Liver (tissue), 3 donors: ENCODE measurements at regions not wholly inside any gene's neighbourhood (a gene's known extent, or its start where the extent isn't known, plus 50 kb on each side); places are given as distances from the start of the nearest gene placed in this dataset.

Source experiments
- EGR1 ChIP-seq, 2 donors: IDR thresholded peaks; 2 replicates each; pipeline ENCODE4 v1.6.1; 2016 to 2018; ENCODE audit warnings: antibody characterized with exemption in 2 of 2, low read depth in 2 of 2
- JUND ChIP-seq, 2 donors: IDR thresholded peaks; 2 replicates each; pipeline ENCODE4 v1.6.1; 2016; ENCODE audit warnings: antibody characterized with exemption in 2 of 2
- TAF1 ChIP-seq: conservative IDR thresholded peaks from 2 replicates; pipeline ENCODE4 v1.6.1; 2016; ENCODE audit warnings: antibody characterized with exemption, mild to moderate bottlenecking
- TF ChIP-seq, protein P1 (sequence below): fragments of 150-350 bp; IDR thresholded peaks from 2 replicates; pipeline ENCODE4 v1.5.1; 2017; ENCODE audit warnings: improper control_type of control experiment, low read depth, low read length; ENCODE audit not compliant: missing input control
- TF ChIP-seq, protein P2 (sequence below): IDR thresholded peaks from 2 replicates; pipeline ENCODE4 v1.6.1; 2016; ENCODE audit warnings: antibody characterized with exemption
- TF ChIP-seq, protein P3 (sequence below): IDR thresholded peaks from 2 replicates; pipeline ENCODE4 v1.6.1; 2016; ENCODE audit warnings: antibody characterized with exemption
- donor health status: healthy.
- donor health status: healthy.

DNA sequence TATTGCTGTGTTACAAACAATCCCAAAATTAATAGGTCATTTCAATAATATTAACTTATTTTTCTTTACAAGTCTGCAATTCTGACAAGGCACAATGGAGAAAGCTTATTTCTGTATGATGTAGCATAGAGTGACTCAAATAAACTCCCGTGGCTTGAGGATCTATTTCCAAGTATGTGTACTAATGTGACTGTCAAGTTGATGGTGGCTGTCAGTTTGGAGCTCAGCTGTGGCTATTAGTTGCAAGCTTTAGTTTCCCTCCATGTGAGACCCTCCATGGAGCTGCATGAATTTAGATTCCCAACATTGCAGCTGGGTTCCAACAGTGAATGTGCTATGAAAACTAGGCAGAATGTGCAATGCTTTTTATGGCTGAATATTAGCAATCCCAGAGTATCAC is 515.5 kb upstream of the GBE1 start:
- TF ChIP-seq TAF1 (no peak), EGR1 (IDR thresholded peaks at IDR 0.05; ENCODE audit: low read depth in 2 of 2) (no peak), JUND (IDR thresholded peaks at IDR 0.05) (no peak)
- TF ChIP-seq, protein P1, sequence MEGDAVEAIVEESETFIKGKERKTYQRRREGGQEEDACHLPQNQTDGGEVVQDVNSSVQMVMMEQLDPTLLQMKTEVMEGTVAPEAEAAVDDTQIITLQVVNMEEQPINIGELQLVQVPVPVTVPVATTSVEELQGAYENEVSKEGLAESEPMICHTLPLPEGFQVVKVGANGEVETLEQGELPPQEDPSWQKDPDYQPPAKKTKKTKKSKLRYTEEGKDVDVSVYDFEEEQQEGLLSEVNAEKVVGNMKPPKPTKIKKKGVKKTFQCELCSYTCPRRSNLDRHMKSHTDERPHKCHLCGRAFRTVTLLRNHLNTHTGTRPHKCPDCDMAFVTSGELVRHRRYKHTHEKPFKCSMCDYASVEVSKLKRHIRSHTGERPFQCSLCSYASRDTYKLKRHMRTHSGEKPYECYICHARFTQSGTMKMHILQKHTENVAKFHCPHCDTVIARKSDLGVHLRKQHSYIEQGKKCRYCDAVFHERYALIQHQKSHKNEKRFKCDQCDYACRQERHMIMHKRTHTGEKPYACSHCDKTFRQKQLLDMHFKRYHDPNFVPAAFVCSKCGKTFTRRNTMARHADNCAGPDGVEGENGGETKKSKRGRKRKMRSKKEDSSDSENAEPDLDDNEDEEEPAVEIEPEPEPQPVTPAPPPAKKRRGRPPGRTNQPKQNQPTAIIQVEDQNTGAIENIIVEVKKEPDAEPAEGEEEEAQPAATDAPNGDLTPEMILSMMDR, result no peak
- TF ChIP-seq, protein P2, sequence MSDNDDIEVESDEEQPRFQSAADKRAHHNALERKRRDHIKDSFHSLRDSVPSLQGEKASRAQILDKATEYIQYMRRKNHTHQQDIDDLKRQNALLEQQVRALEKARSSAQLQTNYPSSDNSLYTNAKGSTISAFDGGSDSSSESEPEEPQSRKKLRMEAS, result no peak
- TF ChIP-seq, protein P3, sequence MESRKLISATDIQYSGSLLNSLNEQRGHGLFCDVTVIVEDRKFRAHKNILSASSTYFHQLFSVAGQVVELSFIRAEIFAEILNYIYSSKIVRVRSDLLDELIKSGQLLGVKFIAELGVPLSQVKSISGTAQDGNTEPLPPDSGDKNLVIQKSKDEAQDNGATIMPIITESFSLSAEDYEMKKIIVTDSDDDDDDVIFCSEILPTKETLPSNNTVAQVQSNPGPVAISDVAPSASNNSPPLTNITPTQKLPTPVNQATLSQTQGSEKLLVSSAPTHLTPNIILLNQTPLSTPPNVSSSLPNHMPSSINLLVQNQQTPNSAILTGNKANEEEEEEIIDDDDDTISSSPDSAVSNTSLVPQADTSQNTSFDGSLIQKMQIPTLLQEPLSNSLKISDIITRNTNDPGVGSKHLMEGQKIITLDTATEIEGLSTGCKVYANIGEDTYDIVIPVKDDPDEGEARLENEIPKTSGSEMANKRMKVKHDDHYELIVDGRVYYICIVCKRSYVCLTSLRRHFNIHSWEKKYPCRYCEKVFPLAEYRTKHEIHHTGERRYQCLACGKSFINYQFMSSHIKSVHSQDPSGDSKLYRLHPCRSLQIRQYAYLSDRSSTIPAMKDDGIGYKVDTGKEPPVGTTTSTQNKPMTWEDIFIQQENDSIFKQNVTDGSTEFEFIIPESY, result no peak
